GM12864 (cell line): ENCODE measurements at regions not wholly inside any gene's neighbourhood (a gene's known extent, or its start where the extent isn't known, plus 50 kb on each side); places are given as distances from the start of the nearest gene placed in this dataset.
"Not testable (repeated sequence)": the region's sequence is repeated elsewhere in the genome, so short reads cannot be mapped to it uniquely, and the experiment has no call there.

Experiments used
- DNase-seq: peaks from one replicate; pipeline ENCODE4 v3.0.0-alpha.2; 2011; ENCODE audit warnings: low read depth
- H3K4me3 ChIP-seq: 2 replicates; pipeline ENCODE4 v1.5.1; 2011; ENCODE audit warnings: mild to moderate bottlenecking, low read depth, low read length, control low read depth
- TF ChIP-seq, protein P1 (sequence below): IDR thresholded peaks from 2 replicates; pipeline ENCODE4 v1.5.1; 2011; ENCODE audit warnings: low read depth, mild to moderate bottlenecking, moderate library complexity, low read length, control low read depth, inconsistent platforms; ENCODE audit errors: missing control alignments

DNA sequence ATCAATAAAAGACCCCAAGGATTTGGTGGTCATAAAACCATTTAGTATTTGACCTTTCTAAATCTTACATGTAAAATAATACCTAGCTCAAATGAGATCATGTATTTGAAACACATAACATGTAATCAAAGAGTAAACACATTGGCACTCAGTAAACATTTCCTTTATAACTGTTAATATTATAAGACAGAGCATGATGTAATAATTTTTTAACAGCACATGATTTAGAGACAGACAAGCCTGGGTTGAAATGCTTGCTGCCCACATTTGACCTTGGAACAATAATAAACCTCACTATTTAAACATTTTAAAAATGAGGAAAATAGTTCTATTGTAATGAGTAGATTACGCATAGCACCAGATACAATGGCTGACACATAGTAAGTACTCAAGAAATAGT lies 105.2 kb upstream of the GPR141 start:
- TF ChIP-seq, protein P1, sequence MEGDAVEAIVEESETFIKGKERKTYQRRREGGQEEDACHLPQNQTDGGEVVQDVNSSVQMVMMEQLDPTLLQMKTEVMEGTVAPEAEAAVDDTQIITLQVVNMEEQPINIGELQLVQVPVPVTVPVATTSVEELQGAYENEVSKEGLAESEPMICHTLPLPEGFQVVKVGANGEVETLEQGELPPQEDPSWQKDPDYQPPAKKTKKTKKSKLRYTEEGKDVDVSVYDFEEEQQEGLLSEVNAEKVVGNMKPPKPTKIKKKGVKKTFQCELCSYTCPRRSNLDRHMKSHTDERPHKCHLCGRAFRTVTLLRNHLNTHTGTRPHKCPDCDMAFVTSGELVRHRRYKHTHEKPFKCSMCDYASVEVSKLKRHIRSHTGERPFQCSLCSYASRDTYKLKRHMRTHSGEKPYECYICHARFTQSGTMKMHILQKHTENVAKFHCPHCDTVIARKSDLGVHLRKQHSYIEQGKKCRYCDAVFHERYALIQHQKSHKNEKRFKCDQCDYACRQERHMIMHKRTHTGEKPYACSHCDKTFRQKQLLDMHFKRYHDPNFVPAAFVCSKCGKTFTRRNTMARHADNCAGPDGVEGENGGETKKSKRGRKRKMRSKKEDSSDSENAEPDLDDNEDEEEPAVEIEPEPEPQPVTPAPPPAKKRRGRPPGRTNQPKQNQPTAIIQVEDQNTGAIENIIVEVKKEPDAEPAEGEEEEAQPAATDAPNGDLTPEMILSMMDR = no peak
- no peak overlapping the region for H3K4me3 ChIP-seq
- DNase-seq = no peak

- TF ChIP-seq, protein P1 = no peak
Observed at GRCh38 chr7:37580376-37580775, 103.2 kb upstream of the GPR141 start.

DNA sequence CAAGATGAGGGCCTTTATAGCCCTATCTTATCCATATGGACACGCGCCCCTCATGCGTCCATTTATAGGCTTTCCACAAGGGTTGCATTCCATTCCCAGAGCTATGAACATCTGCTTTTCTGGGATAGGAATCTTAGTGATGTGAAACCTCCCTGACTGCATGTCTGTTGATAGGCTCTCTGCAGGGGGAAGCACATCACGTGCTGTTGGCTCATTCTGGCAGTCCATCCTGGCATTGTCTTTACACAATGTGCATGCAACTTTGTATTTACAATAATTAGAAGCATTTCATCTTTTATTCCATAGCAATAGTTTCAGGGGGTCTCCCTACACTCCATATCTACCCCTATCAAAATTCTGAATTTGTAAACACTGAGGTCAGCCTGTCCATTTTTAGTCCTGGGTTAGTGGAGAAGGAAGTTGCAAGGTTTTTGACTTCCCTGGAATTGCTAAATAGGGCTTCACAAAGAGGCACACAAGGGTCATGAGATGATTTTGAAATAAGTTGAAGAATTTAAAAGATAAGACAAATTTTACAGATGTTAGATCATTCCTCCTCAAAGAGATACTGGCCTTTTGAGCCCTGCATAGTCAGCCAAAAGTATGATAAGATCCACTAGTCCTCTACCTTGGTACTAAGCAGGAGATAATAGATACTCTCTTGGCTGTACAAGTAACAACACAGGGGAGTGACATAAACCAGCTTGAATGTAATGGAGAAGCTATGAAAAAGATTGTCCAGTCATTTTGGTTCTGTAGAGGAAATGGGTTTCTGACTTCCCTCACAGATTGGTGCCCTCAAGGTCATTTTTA lies 98.7 kb upstream of the GPR141 start:
- not testable (repeated sequence) for DNase-seq, H3K4me3 ChIP-seq

More at GRCh38 chr7:37580376-37580775, 103.2 kb upstream of the GPR141 start:
- DNase-seq = no peak
- H3K4me3 ChIP-seq = no peak overlapping the region

GRCh38 chr7:37590824-37591223 lies 92.7 kb upstream of the GPR141 start:
- DNase-seq = no peak
- H3K4me3 ChIP-seq = no peak overlapping the region
- TF ChIP-seq, protein P1 = no peak

DNA sequence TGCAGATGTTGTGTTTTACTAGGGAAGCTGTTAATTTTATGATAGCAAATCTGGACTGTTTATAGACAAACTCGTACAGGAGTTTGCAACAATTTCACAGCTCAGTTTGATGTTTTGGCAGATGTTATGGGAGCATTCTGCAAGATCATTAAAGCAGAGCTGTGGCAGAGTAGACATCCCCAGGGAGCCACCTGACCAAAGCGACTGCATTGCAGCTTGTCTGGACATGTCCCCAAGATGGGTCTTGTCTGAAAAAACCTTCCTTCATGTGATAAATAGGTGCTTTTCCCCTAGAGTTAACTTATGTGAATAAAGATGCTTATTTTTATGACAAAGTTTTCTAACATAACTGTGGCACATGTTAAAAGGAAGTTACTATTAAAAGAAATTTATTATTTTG lies 91.2 kb upstream of the GPR141 start:
- H3K4me3 ChIP-seq = no peak overlapping the region
- no peak for DNase-seq
- TF ChIP-seq, protein P1 = no peak

DNA sequence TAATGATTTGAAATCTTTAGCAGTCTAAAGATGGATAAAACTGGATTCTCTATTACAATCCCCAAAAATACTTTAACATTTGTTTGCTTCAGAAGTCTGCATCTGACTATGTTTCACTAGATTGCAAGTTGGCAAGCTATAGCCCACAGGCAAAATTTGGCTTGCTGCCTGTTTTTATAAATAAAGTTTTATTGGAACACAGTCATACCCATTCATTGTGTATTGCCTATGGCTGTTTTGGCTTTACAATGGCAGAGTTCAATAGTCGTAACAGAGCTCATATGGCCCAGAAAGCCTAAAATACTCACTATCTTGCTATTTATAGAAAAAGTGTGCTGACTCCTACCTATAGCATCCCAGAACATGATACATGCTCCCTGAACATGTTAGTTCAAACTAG lies 89.0 kb upstream of the GPR141 start:
- TF ChIP-seq, protein P1 = no peak
- no peak overlapping the region for H3K4me3 ChIP-seq
- no peak for DNase-seq

DNA sequence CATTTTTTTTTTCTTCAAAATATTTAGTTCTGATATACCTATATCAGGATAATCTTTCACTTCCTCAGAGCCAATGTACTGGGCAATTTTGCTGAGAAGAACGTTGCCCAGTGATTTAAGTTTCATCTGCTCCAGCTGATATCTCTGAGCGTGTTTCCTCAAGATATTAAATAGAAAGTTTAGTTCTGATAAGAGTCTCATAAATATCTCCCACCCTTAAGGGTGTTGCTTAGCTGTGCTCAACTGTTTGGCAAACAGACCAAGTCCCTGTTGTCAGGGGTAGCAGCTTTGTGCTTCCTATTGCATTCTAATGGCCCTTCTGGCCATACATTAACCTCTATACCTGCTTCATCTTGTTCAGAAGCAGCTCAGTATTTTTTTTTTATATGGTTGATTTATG lies 84.7 kb upstream of the GPR141 start:
- TF ChIP-seq, protein P1 = no peak
- no peak for DNase-seq
- no peak overlapping the region for H3K4me3 ChIP-seq
